Uterus (tissue), 3 donors: ENCODE measurements at regions not wholly inside any gene's neighbourhood (a gene's known extent, or its start where the extent isn't known, plus 50 kb on each side); places are given as distances from the start of the nearest gene placed in this dataset.

Source experiments
- DNase-seq, 2 donors: peaks; one replicate each; pipeline ENCODE4 v3.0.0-alpha.2; 2019 to 2020
- H3K27ac ChIP-seq, 2 donors: fragments of 200-600 bp; sonication (generic); 1 replicate in 1 of 2; 2 replicates in 1 of 2; pipeline ENCODE4 v1.5.1; 2016 to 2018
- H3K27me3 ChIP-seq, 2 donors: fragments of 200-600 bp; sonication (generic); one replicate each; pipeline ENCODE4 v1.5.1; 2018 to 2019; ENCODE audit warnings: control low read depth in 1 of 2
- H3K36me3 ChIP-seq, 2 donors: fragments of 200-600 bp; sonication (generic); one replicate each; pipeline ENCODE4 v1.5.1; 2019; ENCODE audit warnings: control low read depth in 1 of 2
- H3K4me1 ChIP-seq, 2 donors: fragments of 200-600 bp; sonication (generic); one replicate each; pipeline ENCODE4 v1.5.1; 2018 to 2019; ENCODE audit warnings: control low read depth in 1 of 2
- H3K4me3 ChIP-seq, 2 donors: fragments of 200-600 bp; sonication (generic); 1 replicate in 1 of 2; 2 replicates in 1 of 2; pipeline ENCODE4 v1.5.1; 2018 to 2019; ENCODE audit warnings: mild to moderate bottlenecking in 1 of 2
- H3K9me3 ChIP-seq, 2 donors: fragments of 200-600 bp; sonication (generic); one replicate each; pipeline ENCODE4 v1.5.1; 2019; ENCODE audit warnings: control low read depth in 1 of 2
- POLR2A ChIP-seq, 2 donors: fragments of 450-650 bp; IDR thresholded peaks; one replicate each; pipeline ENCODE4 v1.6.1; 2016; ENCODE audit warnings: antibody characterized with exemption in 2 of 2, mild to moderate bottlenecking in 1 of 2, moderate library complexity in 1 of 2
- intact Hi-C: fragments of 100-400 bp; cut with DNase I; formaldehyde crosslinking; loops from one replicate; pipeline ENCODE4 v1.15.1; 2023; ENCODE audit warnings: low total_unique reads
- TF ChIP-seq, protein P1 (sequence below), 4 experiments: fragments of 200-600 bp in 2 of 4; fragments of 450-650 bp in 2 of 4; sonication (generic) in 2 of 4; IDR thresholded peaks; one replicate each; pipeline ENCODE4 v1.5.1; 2016 to 2019; ENCODE audit warnings: antibody characterized with exemption in 4 of 4, mild to moderate bottlenecking in 2 of 4, moderate library complexity in 1 of 4
- donor health status: DM: yes; HTN: yes; CAD: no.

DNA sequence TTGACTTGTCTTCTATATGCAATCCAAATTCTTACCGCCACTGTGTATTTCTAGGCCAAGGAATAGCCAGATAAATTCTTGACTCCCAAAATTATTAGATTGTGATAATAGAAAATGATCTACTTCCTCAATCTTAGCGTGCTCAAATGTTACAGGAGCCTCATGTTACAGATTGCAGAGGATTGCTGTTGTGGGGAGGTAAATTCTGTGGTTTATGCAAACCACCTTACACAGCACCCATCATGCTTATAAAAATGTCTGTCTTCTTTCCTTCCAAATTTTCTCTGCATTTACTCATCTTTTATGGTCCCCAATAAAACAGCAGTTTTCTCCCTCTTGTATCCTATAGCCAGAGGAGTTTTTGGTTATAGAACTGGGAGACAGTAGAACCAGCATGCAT, 420.2 kb upstream of the ROBO1 start:
- no peak for TF ChIP-seq POLR2A (IDR thresholded peaks at IDR 0.05)
- TF ChIP-seq, protein P1, sequence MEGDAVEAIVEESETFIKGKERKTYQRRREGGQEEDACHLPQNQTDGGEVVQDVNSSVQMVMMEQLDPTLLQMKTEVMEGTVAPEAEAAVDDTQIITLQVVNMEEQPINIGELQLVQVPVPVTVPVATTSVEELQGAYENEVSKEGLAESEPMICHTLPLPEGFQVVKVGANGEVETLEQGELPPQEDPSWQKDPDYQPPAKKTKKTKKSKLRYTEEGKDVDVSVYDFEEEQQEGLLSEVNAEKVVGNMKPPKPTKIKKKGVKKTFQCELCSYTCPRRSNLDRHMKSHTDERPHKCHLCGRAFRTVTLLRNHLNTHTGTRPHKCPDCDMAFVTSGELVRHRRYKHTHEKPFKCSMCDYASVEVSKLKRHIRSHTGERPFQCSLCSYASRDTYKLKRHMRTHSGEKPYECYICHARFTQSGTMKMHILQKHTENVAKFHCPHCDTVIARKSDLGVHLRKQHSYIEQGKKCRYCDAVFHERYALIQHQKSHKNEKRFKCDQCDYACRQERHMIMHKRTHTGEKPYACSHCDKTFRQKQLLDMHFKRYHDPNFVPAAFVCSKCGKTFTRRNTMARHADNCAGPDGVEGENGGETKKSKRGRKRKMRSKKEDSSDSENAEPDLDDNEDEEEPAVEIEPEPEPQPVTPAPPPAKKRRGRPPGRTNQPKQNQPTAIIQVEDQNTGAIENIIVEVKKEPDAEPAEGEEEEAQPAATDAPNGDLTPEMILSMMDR (IDR thresholded peaks at IDR 0.05): no peak
- no peaks in the 10 kb centered on the region for H3K27me3 ChIP-seq
- intact Hi-C loops: no loop called here
- H3K4me3 ChIP-seq: no peak overlapping the region
- no peaks in the 10 kb centered on the region for H3K4me1 ChIP-seq
- H3K9me3 ChIP-seq: no peaks in the 10 kb centered on the region
- H3K36me3 ChIP-seq: no peaks in the 10 kb centered on the region
- DNase-seq: no peak
- H3K27ac ChIP-seq: no peak overlapping the region

DNA sequence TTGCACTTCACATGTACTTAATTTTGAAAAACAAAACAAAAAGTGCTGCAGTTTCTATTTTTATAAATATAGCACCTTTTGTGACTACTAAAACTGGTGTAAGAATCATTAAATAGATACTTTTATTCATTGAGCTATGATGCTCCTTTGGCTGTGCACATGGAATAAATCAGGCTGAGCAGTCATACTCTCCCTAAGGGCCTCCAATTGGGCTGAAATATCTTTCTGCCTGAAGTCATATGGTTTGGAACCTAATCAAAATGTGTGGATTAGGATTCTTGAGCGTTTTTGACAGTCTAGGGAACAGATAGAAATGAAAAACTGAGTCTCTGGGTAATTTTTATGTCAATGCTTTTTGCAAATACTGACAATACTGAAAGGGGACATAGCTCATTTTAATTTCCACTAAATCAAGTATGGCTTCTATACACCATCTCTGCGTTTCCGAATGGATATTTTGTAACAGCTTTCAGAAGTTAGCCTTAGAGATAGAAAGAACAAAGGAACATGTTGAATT, 392.2 kb upstream of the ROBO1 start:
- Histone ChIP-seq H3K4me3 (no peak overlapping the region), H3K4me1 (no peaks in the 10 kb centered on the region), H3K27me3 (no peaks in the 10 kb centered on the region), H3K27ac (no peak overlapping the region), H3K9me3 (no peaks in the 10 kb centered on the region), H3K36me3 (no peaks in the 10 kb centered on the region)
- TF ChIP-seq POLR2A (IDR thresholded peaks at IDR 0.05): no peak
- TF ChIP-seq, protein P1 (IDR thresholded peaks at IDR 0.05): no peak
- DNase-seq: no peak
- intact Hi-C loops: no loop called here

DNA sequence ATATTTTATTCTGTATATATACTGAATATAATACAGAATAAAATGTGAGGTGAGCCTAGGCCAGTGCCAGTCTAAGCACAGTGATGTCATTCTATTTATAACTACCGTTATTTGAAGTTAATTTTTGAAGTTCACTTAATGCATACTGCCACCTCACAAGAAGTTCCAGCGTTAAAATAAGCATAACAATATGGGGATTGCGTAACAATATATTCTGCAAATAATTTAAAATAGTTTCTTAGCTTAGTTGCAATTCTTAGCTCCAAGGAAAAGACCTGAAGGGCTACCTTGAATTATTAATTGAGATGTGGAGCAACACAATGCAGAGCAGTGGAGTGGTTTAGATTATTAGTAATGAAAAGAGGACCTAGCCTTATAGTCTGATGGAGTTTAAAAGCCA, 390.5 kb upstream of the ROBO1 start:
- no peak overlapping the region for H3K4me3 ChIP-seq
- H3K27me3 ChIP-seq: no peaks in the 10 kb centered on the region
- no peaks in the 10 kb centered on the region for H3K4me1 ChIP-seq
- intact Hi-C loops: no loop called here
- H3K36me3 ChIP-seq: no peaks in the 10 kb centered on the region
- H3K9me3 ChIP-seq: no peaks in the 10 kb centered on the region
- DNase-seq: no peak
- H3K27ac ChIP-seq: no peak overlapping the region
- TF ChIP-seq, protein P1 (IDR thresholded peaks at IDR 0.05): no peak
- no peak for TF ChIP-seq POLR2A (IDR thresholded peaks at IDR 0.05)

DNA sequence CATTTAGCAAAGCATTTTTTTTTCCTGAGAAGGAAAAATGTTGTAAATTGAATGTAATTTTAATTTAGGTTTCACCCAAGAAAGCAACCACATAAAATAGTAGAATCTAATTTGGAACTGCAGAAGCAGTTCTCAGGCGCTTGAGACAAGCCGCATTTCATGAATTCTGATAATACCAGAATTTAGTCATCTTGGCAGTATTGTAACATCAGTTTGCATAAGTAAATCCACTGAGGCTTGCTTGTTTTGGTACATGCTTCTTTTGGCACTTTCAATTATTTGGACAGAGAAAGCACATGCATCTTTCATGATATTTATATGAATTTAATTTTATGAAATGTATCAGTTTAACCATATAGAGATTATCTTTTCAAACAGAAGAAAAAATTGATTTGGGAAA, 389.7 kb upstream of the ROBO1 start:
- no peaks in the 10 kb centered on the region for H3K9me3 ChIP-seq
- TF ChIP-seq POLR2A (IDR thresholded peaks at IDR 0.05): no peak
- TF ChIP-seq, protein P1 (IDR thresholded peaks at IDR 0.05): no peak

DNA sequence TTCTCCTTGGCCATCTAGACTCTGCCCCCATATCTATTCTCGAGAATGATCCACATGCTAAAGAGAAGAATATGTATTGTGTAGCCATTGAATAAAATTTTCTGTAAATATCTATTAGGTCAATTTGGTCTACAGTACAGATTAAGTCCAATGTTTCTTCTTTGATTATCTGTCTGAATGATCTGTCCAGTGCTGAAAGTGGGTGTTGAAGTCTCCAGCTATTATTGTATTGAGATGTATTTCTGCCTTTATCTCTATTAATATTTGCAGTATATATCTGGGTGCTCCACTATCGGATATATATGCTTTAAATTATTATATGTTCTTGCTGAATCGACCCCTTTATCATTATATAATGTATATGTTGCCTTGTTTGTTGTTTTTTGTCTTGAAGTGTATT, 384.9 kb upstream of the ROBO1 start:
- Histone ChIP-seq H3K36me3 (no peaks in the 10 kb centered on the region), H3K27ac (no peak overlapping the region), H3K4me1 (no peaks in the 10 kb centered on the region), H3K4me3 (no peak overlapping the region), H3K9me3 (no peaks in the 10 kb centered on the region), H3K27me3 (no peaks in the 10 kb centered on the region)
- intact Hi-C loops: no loop called here
- no peak for TF ChIP-seq POLR2A (IDR thresholded peaks at IDR 0.05)
- TF ChIP-seq, protein P1 (IDR thresholded peaks at IDR 0.05): no peak
- DNase-seq: no peak

More for the DNA sequence above, 389.7 kb upstream of the ROBO1 start:
- no peaks in the 10 kb centered on the region for H3K27me3 ChIP-seq
- H3K4me1 ChIP-seq: no peaks in the 10 kb centered on the region
- no peak overlapping the region for H3K27ac ChIP-seq
- intact Hi-C loops: no loop called here
- H3K36me3 ChIP-seq: no peaks in the 10 kb centered on the region
- H3K4me3 ChIP-seq: no peak overlapping the region
- DNase-seq: no peak
